Spleen (tissue), 11 donors: ENCODE measurements at regions not wholly inside any gene's neighbourhood (a gene's known extent, or its start where the extent isn't known, plus 50 kb on each side); places are given as distances from the start of the nearest gene placed in this dataset.

ENCODE experiments used
- DNase-seq: peaks from one replicate; pipeline ENCODE4 v3.0.0-alpha.2; 2020
- H3K27ac ChIP-seq, 8 donors: fragments of 200-600 bp; sonication (generic) in 7 of 8; 1 replicate in 4 of 8; 2 replicates in 4 of 8; pipeline versions ENCODE4 v1.5.0 to v1.8.0; 2016 to 2021; ENCODE audit warnings: inconsistent platforms in 4 of 8, mild to moderate bottlenecking in 4 of 8, moderate library complexity in 1 of 8
- H3K27me3 ChIP-seq, 7 donors: fragments of 200-600 bp; sonication (generic) in 6 of 7; replicated peaks in 1 of 7; 1 replicate in 4 of 7; 2 replicates in 3 of 7; pipeline versions ENCODE4 v1.5.0 to v1.8.0; 2016 to 2021; ENCODE audit warnings: inconsistent platforms in 3 of 7, mild to moderate bottlenecking in 1 of 7
- H3K36me3 ChIP-seq, 6 donors: fragments of 200-600 bp; sonication (generic) in 5 of 6; 1 replicate in 4 of 6; 2 replicates in 2 of 6; pipeline versions ENCODE4 v1.5.0 to v1.8.0; 2016 to 2021; ENCODE audit warnings: inconsistent platforms in 2 of 6
- H3K4me1 ChIP-seq, 6 donors: fragments of 200-600 bp; sonication (generic) in 5 of 6; 1 replicate in 3 of 6; 2 replicates in 3 of 6; pipeline versions ENCODE4 v1.5.0 to v1.8.0; 2016 to 2021; ENCODE audit warnings: inconsistent platforms in 3 of 6
- H3K4me3 ChIP-seq, 8 donors: fragments of 200-600 bp; sonication (generic) in 7 of 8; 1 replicate in 4 of 8; 2 replicates in 4 of 8; pipeline versions ENCODE4 v1.5.0 to v1.8.0; 2016 to 2021; ENCODE audit warnings: inconsistent platforms in 4 of 8, mild to moderate bottlenecking in 4 of 8, moderate library complexity in 2 of 8
- H3K9me3 ChIP-seq, 8 donors: fragments of 200-600 bp; sonication (generic) in 7 of 8; 1 replicate in 4 of 8; 2 replicates in 4 of 8; pipeline versions ENCODE4 v1.5.0 to v1.8.0; 2016 to 2021; ENCODE audit warnings: inconsistent platforms in 4 of 8
- POLR2A ChIP-seq, 3 donors: fragments of 450-650 bp; IDR thresholded peaks; one replicate each; pipeline ENCODE4 v1.5.1; 2017; ENCODE audit warnings: antibody characterized with exemption in 3 of 3, mild to moderate bottlenecking in 1 of 3
- POLR2AphosphoS5 ChIP-seq, 3 donors: sonication (generic); formaldehyde crosslinking; IDR thresholded peaks; one replicate each; pipeline ENCODE4 v1.5.1; 2017; ENCODE audit warnings: antibody characterized with exemption in 3 of 3
- WGBS, 5 donors: extraction: QIAGEN DNeasy Blood & Tissue Kit in 3 of 5; methylation state at CpG; one replicate each; pipeline versions ENCODE4 v1.1.5 to v1.1.7; 2013 to 2018; 5-methylcytosine and 5-hydroxymethylcytosine counted together
- intact Hi-C: fragments of 100-400 bp; cut with DNase I; formaldehyde crosslinking; loops from one replicate; pipeline ENCODE4 v1.15.0; 2023; ENCODE audit warnings: low total_unique reads
- TF ChIP-seq, protein P1 (sequence below), 11 experiments: fragments of 200-600 bp in 7 of 11; fragments of 450-650 bp in 4 of 11; sonication (generic) in 4 of 11; IDR thresholded peaks in 8 of 11; conservative IDR thresholded peaks in 3 of 11; 1 replicate in 7 of 11; 2 replicates in 4 of 11; pipeline versions ENCODE4 v1.4.0 to v1.8.0; 2016 to 2021; ENCODE audit warnings: antibody characterized with exemption in 11 of 11, inconsistent platforms in 4 of 11, mild to moderate bottlenecking in 1 of 11
- donor health status: healthy with polysubstance abuse.
- donor health status: DM: no; HTN: no; CAD: no; lungs with moderate emphysema.
- donor health status: DM: no; HTN: no; CAD: no.
- donor health status: Bipolar disorder and iron deficiency.
- donor health status: healthy.
- donor health status: DM: no; HTN: no; CAD: no.
- donor health status: DM: yes; HTN: yes; CAD: no.

GRCh38 chr10:23975431-23975830 lies 233.5 kb upstream of the KIAA1217 start:
- H3K4me3 ChIP-seq, result no peak overlapping the region
- H3K9me3 ChIP-seq, result no peaks in the 10 kb centered on the region
- no peak for TF ChIP-seq POLR2AphosphoS5 (IDR thresholded peaks at IDR 0.05)
- TF ChIP-seq, protein P1, sequence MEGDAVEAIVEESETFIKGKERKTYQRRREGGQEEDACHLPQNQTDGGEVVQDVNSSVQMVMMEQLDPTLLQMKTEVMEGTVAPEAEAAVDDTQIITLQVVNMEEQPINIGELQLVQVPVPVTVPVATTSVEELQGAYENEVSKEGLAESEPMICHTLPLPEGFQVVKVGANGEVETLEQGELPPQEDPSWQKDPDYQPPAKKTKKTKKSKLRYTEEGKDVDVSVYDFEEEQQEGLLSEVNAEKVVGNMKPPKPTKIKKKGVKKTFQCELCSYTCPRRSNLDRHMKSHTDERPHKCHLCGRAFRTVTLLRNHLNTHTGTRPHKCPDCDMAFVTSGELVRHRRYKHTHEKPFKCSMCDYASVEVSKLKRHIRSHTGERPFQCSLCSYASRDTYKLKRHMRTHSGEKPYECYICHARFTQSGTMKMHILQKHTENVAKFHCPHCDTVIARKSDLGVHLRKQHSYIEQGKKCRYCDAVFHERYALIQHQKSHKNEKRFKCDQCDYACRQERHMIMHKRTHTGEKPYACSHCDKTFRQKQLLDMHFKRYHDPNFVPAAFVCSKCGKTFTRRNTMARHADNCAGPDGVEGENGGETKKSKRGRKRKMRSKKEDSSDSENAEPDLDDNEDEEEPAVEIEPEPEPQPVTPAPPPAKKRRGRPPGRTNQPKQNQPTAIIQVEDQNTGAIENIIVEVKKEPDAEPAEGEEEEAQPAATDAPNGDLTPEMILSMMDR (IDR thresholded peaks at IDR 0.05 in 8 of 11, conservative IDR thresholded peaks at IDR 0.05 in 3 of 11), result no peak
- no peak for TF ChIP-seq POLR2A (IDR thresholded peaks at IDR 0.05)
- H3K27me3 ChIP-seq, result no peaks in the 10 kb centered on the region
- intact Hi-C loops, result no loop called here
- no peak overlapping the region for H3K27ac ChIP-seq
- no peak for DNase-seq
- peaks cover 0 to 6% (median 0%) of the 10 kb centered on the region in 6 donors for H3K4me1 ChIP-seq
- 59 to 89% (median 70%) methylated on average over 1 of the region's 1 CpG for WGBS, 5 donors
- H3K36me3 ChIP-seq, result no peaks in the 10 kb centered on the region

DNA sequence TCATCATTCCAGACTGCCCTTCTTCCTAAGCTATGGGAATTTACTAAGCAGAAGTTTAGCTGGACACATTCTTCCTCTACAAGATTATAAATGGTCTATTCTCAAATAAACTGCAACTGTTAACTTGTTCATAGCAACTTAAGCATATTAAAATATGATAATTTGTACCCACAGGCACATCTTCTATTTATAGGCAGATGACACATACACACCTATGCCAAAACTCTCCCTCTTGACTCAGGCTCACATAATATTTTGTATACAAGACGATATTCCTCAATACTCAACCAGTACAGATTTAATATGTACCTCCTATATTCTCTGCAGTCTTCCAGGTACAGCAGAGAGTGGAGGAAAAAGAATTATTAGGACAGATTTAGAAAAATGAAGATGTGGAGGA lies 232.7 kb upstream of the KIAA1217 start:
- no peak for DNase-seq
- intact Hi-C loops, result no loop called here
- Histone ChIP-seq H3K9me3 (no peaks in the 10 kb centered on the region), H3K36me3 (no peaks in the 10 kb centered on the region), H3K27me3 (no peaks in the 10 kb centered on the region), H3K4me1 (peaks cover 0 to 6% (median 0%) of the 10 kb centered on the region in 6 donors), H3K4me3 (no peak overlapping the region), H3K27ac (no peak overlapping the region)
- TF ChIP-seq, protein P1 (IDR thresholded peaks at IDR 0.05 in 8 of 11, conservative IDR thresholded peaks at IDR 0.05 in 3 of 11), result no peak
- TF ChIP-seq POLR2A (IDR thresholded peaks at IDR 0.05), result no peak
- no peak for TF ChIP-seq POLR2AphosphoS5 (IDR thresholded peaks at IDR 0.05)
- WGBS, 5 donors, result 73 to 89% (median 79%) methylated on average over 1 of the region's 1 CpG

DNA sequence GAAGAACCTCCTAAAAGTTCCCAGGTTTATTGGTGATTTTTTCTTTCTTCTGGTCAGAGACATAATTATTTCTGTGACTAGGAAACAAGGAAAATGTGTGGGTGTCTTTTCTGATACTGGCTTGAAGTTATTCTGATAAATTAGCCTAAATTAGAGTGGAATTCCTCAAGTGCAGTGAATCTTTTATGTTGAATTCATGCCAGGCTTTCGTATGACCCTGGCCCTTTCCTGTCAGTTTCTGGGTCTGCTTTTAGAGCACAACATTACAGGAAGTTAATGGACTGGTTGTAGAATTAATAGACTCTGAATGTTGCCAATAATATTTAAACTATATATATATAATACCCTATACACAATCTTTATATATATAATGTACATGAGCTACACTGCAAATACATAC lies 230.6 kb upstream of the KIAA1217 start:
- WGBS, 5 donors, result 24 to 41% (median 33%) methylated on average over 1 of the region's 1 CpG
- intact Hi-C loops, result no loop called here
- H3K9me3 ChIP-seq, result no peaks in the 10 kb centered on the region
- H3K4me1 ChIP-seq, result peaks cover 0 to 6% (median 0%) of the 10 kb centered on the region in 6 donors
- no peaks in the 10 kb centered on the region for H3K36me3 ChIP-seq
- TF ChIP-seq, protein P1 (IDR thresholded peaks at IDR 0.05 in 8 of 11, conservative IDR thresholded peaks at IDR 0.05 in 3 of 11), result no peak
- TF ChIP-seq POLR2A (IDR thresholded peaks at IDR 0.05), result no peak
- TF ChIP-seq POLR2AphosphoS5 (IDR thresholded peaks at IDR 0.05), result no peak
- no peaks in the 10 kb centered on the region for H3K27me3 ChIP-seq
- H3K27ac ChIP-seq, result peak overlapping the region in 2 of 8 donors; percentile 6 to 32
- no peak overlapping the region for H3K4me3 ChIP-seq
- no peak for DNase-seq

GRCh38 chr10:23980094-23980493 lies 228.8 kb upstream of the KIAA1217 start:
- 58 to 77% (median 66%) methylated on average over 3 of the region's 3 CpGs for WGBS, 5 donors
- TF ChIP-seq, protein P1 (IDR thresholded peaks at IDR 0.05 in 8 of 11, conservative IDR thresholded peaks at IDR 0.05 in 3 of 11), result no peak
- no peak for TF ChIP-seq POLR2A (IDR thresholded peaks at IDR 0.05)
- TF ChIP-seq POLR2AphosphoS5 (IDR thresholded peaks at IDR 0.05), result no peak
- no peaks in the 10 kb centered on the region for H3K36me3 ChIP-seq
- intact Hi-C loops, result no loop called here
- H3K4me1 ChIP-seq, result peaks cover 0 to 6% (median 0%) of the 10 kb centered on the region in 6 donors
- no peaks in the 10 kb centered on the region for H3K9me3 ChIP-seq
- no peaks in the 10 kb centered on the region for H3K27me3 ChIP-seq
- no peak overlapping the region for H3K4me3 ChIP-seq
- DNase-seq, result no peak
- H3K27ac ChIP-seq, result no peak overlapping the region
